Mucosa of descending colon (tissue), 3 donors: ENCODE measurements at regions not wholly inside any gene's neighbourhood (a gene's known extent, or its start where the extent isn't known, plus 50 kb on each side); places are given as distances from the start of the nearest gene placed in this dataset.

Source experiments
- ATAC-seq: fragments of 200-7000 bp; cut with Tn5 transposase; one replicate; pipeline ENCODE4 v1.9.1; 2020; ENCODE audit warnings: mild to moderate bottlenecking, moderate library complexity
- DNase-seq, 3 donors: peaks; one replicate each; pipeline ENCODE4 v3.0.0-alpha.2; 2020
- H3K36me3 ChIP-seq: fragments of 200-600 bp; one replicate; pipeline ENCODE4 v1.8.0; 2021; ENCODE audit warnings: low read depth, mild to moderate bottlenecking
- H3K4me1 ChIP-seq: fragments of 200-600 bp; one replicate; pipeline ENCODE4 v1.8.0; 2021; ENCODE audit warnings: low read depth, mild to moderate bottlenecking
- H3K4me3 ChIP-seq: fragments of 200-600 bp; one replicate; pipeline ENCODE4 v1.8.0; 2021; ENCODE audit warnings: mild to moderate bottlenecking
- H3K9me3 ChIP-seq: fragments of 200-600 bp; one replicate; pipeline ENCODE4 v1.8.0; 2021; ENCODE audit warnings: mild to moderate bottlenecking
- CTCF ChIP-seq: fragments of 200-600 bp; IDR thresholded peaks from one replicate; pipeline ENCODE4 v1.8.0; 2022; ENCODE audit warnings: antibody characterized with exemption, mild to moderate bottlenecking
- intact Hi-C, 2 donors: fragments of 100-400 bp; cut with DNase I in 1 of 2; cut with micrococcal nuclease in 1 of 2; formaldehyde crosslinking; loops; one replicate each; pipeline versions ENCODE4 v1.11.0 to v1.11.1; 2022; cut with DNase I, micrococcal nuclease
- donor health status: DM: no; HTN: no; CAD: no; lungs with moderate emphysema.
- donor health status: DM: no; HTN: no; CAD: no.
- donor health status: DM: no; HTN: yes; CAD: no.

GRCh38 chr7:131649003-131649541 is 92.6 kb upstream of the PODXL start:
- Histone ChIP-seq H3K9me3 (no peaks in the 10 kb centered on the region), H3K4me1 (no peaks in the 10 kb centered on the region), H3K36me3 (no peaks in the 10 kb centered on the region), H3K4me3 (no peak overlapping the region)
- DNase-seq (no peak), ATAC-seq (no peak)
- intact Hi-C loops, result no loop called here
- no peak for TF ChIP-seq CTCF

DNA sequence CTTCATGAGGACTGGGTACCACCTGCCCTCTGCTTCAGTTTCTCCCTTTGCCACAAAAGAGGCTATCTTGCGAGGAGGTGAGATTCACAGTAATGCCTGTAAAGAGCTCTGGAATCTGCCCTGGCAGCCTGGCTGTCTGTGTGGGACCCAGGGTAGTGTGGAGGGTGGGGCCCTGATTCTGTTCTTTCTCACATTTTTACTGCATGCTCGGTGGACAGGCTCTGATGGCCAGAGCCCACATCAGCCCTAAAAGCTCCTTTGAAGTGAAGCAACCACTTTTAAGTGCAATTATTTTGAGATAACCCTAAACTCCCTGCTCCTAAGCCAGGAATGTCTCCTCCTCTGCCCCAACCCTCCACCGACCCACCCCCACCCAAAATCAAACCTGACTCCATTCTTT is 92.1 kb upstream of the PODXL start:
- DNase-seq (no peak), ATAC-seq (no peak)
- intact Hi-C loops, result no loop called here
- no peak overlapping the region for H3K4me3 ChIP-seq
- no peaks in the 10 kb centered on the region for H3K4me1 ChIP-seq
- no peaks in the 10 kb centered on the region for H3K9me3 ChIP-seq
- TF ChIP-seq CTCF, result no peak
- no peaks in the 10 kb centered on the region for H3K36me3 ChIP-seq

DNA sequence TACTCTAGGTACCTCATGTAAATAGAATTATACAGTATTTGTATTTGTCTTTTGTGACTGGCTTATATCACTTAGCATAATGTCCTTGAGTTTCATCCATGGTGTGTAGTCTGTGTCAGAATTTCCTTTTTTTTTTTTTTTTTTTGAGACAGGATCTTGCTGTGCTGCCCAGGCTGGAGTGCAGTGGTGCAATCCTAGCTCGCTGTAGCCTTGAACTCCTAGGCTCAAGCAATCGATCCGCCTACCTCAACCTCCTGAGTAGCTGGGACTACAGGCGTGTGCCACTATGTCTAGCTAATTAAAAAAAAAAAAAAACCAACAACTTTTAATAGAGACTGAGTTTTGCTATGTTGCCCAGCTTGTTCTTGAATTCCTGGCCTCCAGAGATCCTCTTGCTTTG is 89.8 kb upstream of the PODXL start:
- H3K4me1 ChIP-seq, result no peaks in the 10 kb centered on the region
- no peak for TF ChIP-seq CTCF
- H3K9me3 ChIP-seq, result no peaks in the 10 kb centered on the region
- no peak overlapping the region for H3K4me3 ChIP-seq
- ATAC-seq (no peak), DNase-seq (no peak)
- intact Hi-C loops, result no loop called here
- no peaks in the 10 kb centered on the region for H3K36me3 ChIP-seq

DNA sequence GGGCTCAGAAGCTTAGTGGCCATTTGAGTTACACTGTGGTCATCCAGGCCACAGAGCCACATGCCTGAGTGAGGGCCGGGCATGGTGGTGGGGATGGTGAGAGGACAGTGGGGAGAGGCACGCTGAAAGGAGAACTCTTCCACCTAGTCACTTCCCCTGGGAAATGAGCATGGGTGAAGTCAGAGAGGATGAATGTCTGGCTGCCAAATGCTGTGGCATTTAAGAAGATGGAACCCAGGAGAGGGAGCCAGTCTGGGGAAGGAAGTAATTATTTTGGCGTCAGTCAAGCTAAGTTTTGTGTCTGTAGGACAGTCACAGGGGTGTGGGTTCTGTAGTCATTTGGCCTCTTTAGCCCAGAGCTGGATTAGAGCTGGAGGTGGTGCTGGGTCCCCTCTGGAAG is 86.0 kb upstream of the PODXL start:
- no peak for ATAC-seq

GRCh38 chr7:131640686-131641085 is 84.3 kb upstream of the PODXL start:
- ATAC-seq, result no peak

More for the DNA sequence above, 86.0 kb upstream of the PODXL start:
- H3K4me3 ChIP-seq, result no peak overlapping the region
- no peaks in the 10 kb centered on the region for H3K4me1 ChIP-seq
- no peaks in the 10 kb centered on the region for H3K36me3 ChIP-seq
- no peak for TF ChIP-seq CTCF
- no peaks in the 10 kb centered on the region for H3K9me3 ChIP-seq
- no peak for DNase-seq
- intact Hi-C loops, result no loop called here

More at GRCh38 chr7:131640686-131641085, 84.3 kb upstream of the PODXL start:
- Histone ChIP-seq H3K4me1 (no peaks in the 10 kb centered on the region), H3K9me3 (no peaks in the 10 kb centered on the region), H3K4me3 (no peak overlapping the region), H3K36me3 (no peaks in the 10 kb centered on the region)
- intact Hi-C loops, result no loop called here
- TF ChIP-seq CTCF, result no peak
- DNase-seq, result no peak
